Fibroblast of mammary gland (primary cell): ENCODE measurements at regions not wholly inside any gene's neighbourhood (a gene's known extent, or its start where the extent isn't known, plus 50 kb on each side); places are given as distances from the start of the nearest gene placed in this dataset.

Experiments used
- DNase-seq: peaks from one replicate; pipeline ENCODE4 v3.0.0-alpha.2; 2010; ENCODE audit warnings: low read depth
- H3K4me3 ChIP-seq: 2 replicates; pipeline ENCODE4 v1.5.1; 2011; ENCODE audit warnings: low read depth, mild to moderate bottlenecking, low read length, moderate library complexity; ENCODE audit not compliant: control insufficient read depth
- CTCF ChIP-seq: conservative IDR thresholded peaks from 2 replicates; pipeline ENCODE4 v1.5.1; 2011; ENCODE audit warnings: low read depth, low read length, inconsistent platforms; ENCODE audit not compliant: control insufficient read depth, insufficient read depth

GRCh38 chr1:55346586-55346985 lies 131.4 kb upstream of the USP24 start:
- DNase-seq: no peak
- no peak overlapping the region for H3K4me3 ChIP-seq
- no peak for TF ChIP-seq CTCF

GRCh38 chr1:55339681-55340080 lies 124.5 kb upstream of the USP24 start:
- DNase-seq: peak; percentile 15
- H3K4me3 ChIP-seq: no peak overlapping the region
- no peak for TF ChIP-seq CTCF

GRCh38 chr1:55338448-55338820 lies 123.3 kb upstream of the USP24 start:
- no peak for TF ChIP-seq CTCF
- H3K4me3 ChIP-seq: no peak overlapping the region
- no peak for DNase-seq

GRCh38 chr1:55337801-55338447 lies 122.8 kb upstream of the USP24 start:
- H3K4me3 ChIP-seq: no peak overlapping the region
- peak; percentile 82 for DNase-seq
- peak; percentile 75 for TF ChIP-seq CTCF

- no peak for DNase-seq
- no peak for TF ChIP-seq CTCF
- H3K4me3 ChIP-seq: no peak overlapping the region
These were observed 119.6 kb upstream of the USP24 start for GRCh38 chr1:55334797-55335196.

- TF ChIP-seq CTCF: no peak
- no peak overlapping the region for H3K4me3 ChIP-seq
- peak; percentile 25 for DNase-seq
These were observed 119.0 kb upstream of the USP24 start for GRCh38 chr1:55334160-55334559.

GRCh38 chr1:55333461-55333860 lies 118.3 kb upstream of the USP24 start:
- TF ChIP-seq CTCF: no peak
- no peak for DNase-seq
- H3K4me3 ChIP-seq: no peak overlapping the region
